GM19099 (cell line): ENCODE measurements at regions not wholly inside any gene's neighbourhood (a gene's known extent, or its start where the extent isn't known, plus 50 kb on each side); places are given as distances from the start of the nearest gene placed in this dataset.

Experiments used
- POLR2A ChIP-seq: IDR thresholded peaks from 3 replicates; pipeline ENCODE4 v1.6.1; 2011; ENCODE audit warnings: low read depth; ENCODE audit not compliant: insufficient read length; ENCODE audit errors: extremely low read depth

GRCh38 chr18:10319914-10320600 is 134.4 kb upstream of the APCDD1 start:
- TF ChIP-seq POLR2A: no peak

GRCh38 chr18:10320791-10321190 is 133.6 kb upstream of the APCDD1 start:
- no peak for TF ChIP-seq POLR2A

GRCh38 chr18:10321576-10321975 is 132.9 kb upstream of the APCDD1 start:
- TF ChIP-seq POLR2A: no peak

GRCh38 chr18:10322004-10322403 is 132.4 kb upstream of the APCDD1 start:
- TF ChIP-seq POLR2A: no peak

GRCh38 chr18:10322435-10322834 is 132.0 kb upstream of the APCDD1 start:
- TF ChIP-seq POLR2A: no peak

- TF ChIP-seq POLR2A: no peak
Measured at GRCh38 chr18:10329101-10329500, 125.3 kb upstream of the APCDD1 start.

- TF ChIP-seq POLR2A: no peak
Measured at GRCh38 chr18:10330428-10330827, 124.0 kb upstream of the APCDD1 start.

GRCh38 chr18:10332452-10332851 is 122.0 kb upstream of the APCDD1 start:
- TF ChIP-seq POLR2A: no peak

GRCh38 chr18:10336749-10337350 is 117.6 kb upstream of the APCDD1 start:
- no peak for TF ChIP-seq POLR2A

- no peak for TF ChIP-seq POLR2A
Measured at GRCh38 chr18:10340821-10341220, 113.6 kb upstream of the APCDD1 start.

GRCh38 chr18:10343778-10344177 is 110.7 kb upstream of the APCDD1 start:
- TF ChIP-seq POLR2A: no peak

GRCh38 chr18:10346749-10347415 is 107.6 kb upstream of the APCDD1 start:
- no peak for TF ChIP-seq POLR2A

- TF ChIP-seq POLR2A: no peak
Measured at GRCh38 chr18:10349561-10349960, 104.9 kb upstream of the APCDD1 start.

GRCh38 chr18:10350661-10351060 is 103.8 kb upstream of the APCDD1 start:
- no peak for TF ChIP-seq POLR2A

- TF ChIP-seq POLR2A: no peak
Measured at GRCh38 chr18:10351219-10351818, 103.1 kb upstream of the APCDD1 start.

GRCh38 chr18:10351858-10352257 is 102.6 kb upstream of the APCDD1 start:
- TF ChIP-seq POLR2A: no peak

- no peak for TF ChIP-seq POLR2A
Measured at GRCh38 chr18:10352671-10353070, 101.8 kb upstream of the APCDD1 start.

GRCh38 chr18:10353791-10354190 is 100.6 kb upstream of the APCDD1 start:
- TF ChIP-seq POLR2A: no peak
